Limb (tissue), 2 donors: ENCODE measurements at regions not wholly inside any gene's neighbourhood (a gene's known extent, or its start where the extent isn't known, plus 50 kb on each side); places are given as distances from the start of the nearest gene placed in this dataset.

Source experiments
- DNase-seq, 2 donors: peaks; one replicate each; pipeline ENCODE4 v3.0.0-alpha.2; 2016; ENCODE audit errors: extremely low spot score in 2 of 2

GRCh38 chr19:28245937-28246336, 967.0 kb downstream of the UQCRFS1 start:
- no peak for DNase-seq

- no peak for DNase-seq
Observed at GRCh38 chr19:28244966-28245365, 968.0 kb downstream of the UQCRFS1 start.

GRCh38 chr19:28242317-28242927, 970.5 kb downstream of the UQCRFS1 start:
- no peak for DNase-seq

- DNase-seq: peak in 1 of 2 donors; percentile 35
Observed at GRCh38 chr19:28239270-28239669, 973.7 kb downstream of the UQCRFS1 start.

- no peak for DNase-seq
Observed at GRCh38 chr19:28238270-28238820, 974.6 kb downstream of the UQCRFS1 start.

GRCh38 chr19:28235606-28236125, 977.3 kb downstream of the UQCRFS1 start:
- no peak for DNase-seq

- DNase-seq: no peak
Observed at GRCh38 chr19:28234637-28235036, 978.3 kb downstream of the UQCRFS1 start.

GRCh38 chr19:28228854-28229253, 984.1 kb downstream of the UQCRFS1 start:
- no peak for DNase-seq

GRCh38 chr19:28224441-28224840, 988.5 kb downstream of the UQCRFS1 start:
- DNase-seq: no peak

- DNase-seq: no peak
Observed at GRCh38 chr19:28221736-28222135, 991.2 kb downstream of the UQCRFS1 start.

GRCh38 chr19:28218728-28219127, 994.2 kb downstream of the UQCRFS1 start:
- no peak for DNase-seq

- DNase-seq: no peak
Observed at GRCh38 chr19:28217022-28217421, 995.9 kb downstream of the UQCRFS1 start.

- no peak for DNase-seq
Observed at GRCh38 chr19:28213470-28214082, 999.4 kb downstream of the UQCRFS1 start.

- DNase-seq: peak in 1 of 2 donors; percentile 26
Observed at GRCh38 chr19:28210886-28211285, 1002.1 kb downstream of the UQCRFS1 start.

- DNase-seq: no peak
Observed at GRCh38 chr19:28208745-28209144, 1004.2 kb downstream of the UQCRFS1 start.

- no peak for DNase-seq
Observed at GRCh38 chr19:28207244-28207643, 1005.7 kb downstream of the UQCRFS1 start.

- DNase-seq: no peak
Observed at GRCh38 chr19:28201462-28201943, 1011.4 kb downstream of the UQCRFS1 start.

- no peak for DNase-seq
Observed at GRCh38 chr19:28199323-28199722, 1013.6 kb downstream of the UQCRFS1 start.

GRCh38 chr19:28196961-28197360, 1016.0 kb downstream of the UQCRFS1 start:
- DNase-seq: peak in 1 of 2 donors; percentile 21

GRCh38 chr19:28196101-28196500, 1016.9 kb downstream of the UQCRFS1 start:
- no peak for DNase-seq

- no peak for DNase-seq
Observed at GRCh38 chr19:28185646-28186045, 1027.3 kb downstream of the UQCRFS1 start.

GRCh38 chr19:28184997-28185396, 1028.0 kb downstream of the UQCRFS1 start:
- DNase-seq: no peak

- no peak for DNase-seq
Observed at GRCh38 chr19:28176193-28176592, 1036.8 kb downstream of the UQCRFS1 start.
